Hepatocyte (in vitro differentiated cells): ENCODE measurements at regions not wholly inside any gene's neighbourhood (a gene's known extent, or its start where the extent isn't known, plus 50 kb on each side); places are given as distances from the start of the nearest gene placed in this dataset.
A peak's percentile ranks its signal among the peaks of the same experiment; 100 is the strongest.

Source experiments
- CTCF ChIP-seq: fragments of 200-600 bp; sonication (generic); IDR thresholded peaks from 2 replicates; pipeline ENCODE4 v1.5.1; 2016; ENCODE audit warnings: antibody characterized with exemption, mild to moderate bottlenecking; ENCODE audit not compliant: poor library complexity
- EZH2 ChIP-seq: fragments of 200-600 bp; sonication (generic); IDR thresholded peaks from 2 replicates; pipeline ENCODE4 v1.6.1; 2016; ENCODE audit warnings: antibody characterized with exemption, mild to moderate bottlenecking, borderline replicate concordance
- EZH2phosphoT487 ChIP-seq: fragments of 200-600 bp; sonication (generic); IDR thresholded peaks from one replicate; pipeline ENCODE4 v1.6.1; 2018; ENCODE audit warnings: antibody characterized with exemption, mild to moderate bottlenecking, low read depth, moderate library complexity; ENCODE audit not compliant: unreplicated experiment, severe bottlenecking

GRCh38 chr17:73901661-73902415, 257.6 kb upstream of the SDK2 start:
- TF ChIP-seq CTCF (no peak), EZH2 (peak; percentile 68), EZH2phosphoT487 (no peak)
